WTC11 (cell line): ENCODE measurements at regions not wholly inside any gene's neighbourhood (a gene's known extent, or its start where the extent isn't known, plus 50 kb on each side); places are given as distances from the start of the nearest gene placed in this dataset.

Experiments used
- CTCF ChIP-seq: fragments of 200-600 bp; IDR thresholded peaks from 2 replicates; pipeline ENCODE4 v1.8.0; 2022; ENCODE audit warnings: antibody characterized with exemption
- E2F1 ChIP-seq: sonication (generic); formaldehyde crosslinking; IDR thresholded peaks from 2 replicates; pipeline ENCODE4 v1.8.0; 2022; ENCODE audit warnings: mild to moderate bottlenecking, missing genetic modification reagents
- KAT7 ChIP-seq: sonication (generic); formaldehyde crosslinking; IDR thresholded peaks from 2 replicates; pipeline ENCODE4 v1.8.1; 2023; ENCODE audit warnings: missing genetic modification reagents, mild to moderate bottlenecking, borderline replicate concordance
- MAX ChIP-seq: sonication (generic); formaldehyde crosslinking; IDR thresholded peaks from 2 replicates; pipeline ENCODE4 v1.8.0; 2022; ENCODE audit warnings: mild to moderate bottlenecking, missing genetic modification reagents
- MXD4 ChIP-seq: fragments of 250-450 bp; sonication (Bioruptor Pico); IDR thresholded peaks from 2 replicates; pipeline ENCODE4 v1.8.0; 2021; ENCODE audit warnings: mild to moderate bottlenecking, moderate library complexity, borderline replicate concordance
- ZNF138 ChIP-seq: sonication (generic); formaldehyde crosslinking; conservative IDR thresholded peaks from 2 replicates; pipeline ENCODE4 v1.8.1; 2022; ENCODE audit warnings: mild to moderate bottlenecking, moderate library complexity, missing genetic modification reagents

GRCh38 chr12:77274926-77275325, 209.6 kb upstream of the E2F7 start:
- no peak for TF ChIP-seq E2F1 (CRISPR knock-in tag)
- no peak for TF ChIP-seq ZNF138
- TF ChIP-seq CTCF, result no peak
- no peak for TF ChIP-seq MXD4
- no peak for TF ChIP-seq KAT7 (CRISPR knock-in tag)
- TF ChIP-seq MAX (CRISPR knock-in tag), result no peak
